ES-I3 (cell line): ENCODE measurements at regions not wholly inside any gene's neighbourhood (a gene's known extent, or its start where the extent isn't known, plus 50 kb on each side); places are given as distances from the start of the nearest gene placed in this dataset.
"Not testable (repeated sequence)": the region's sequence is repeated elsewhere in the genome, so short reads cannot be mapped to it uniquely, and the experiment has no call there.

Experiments
- H3K36me3 ChIP-seq: 2 replicates; pipeline ENCODE4 v1.6.1; 2013; ENCODE audit warnings: mild to moderate bottlenecking, low read length, control low read depth, moderate library complexity; ENCODE audit not compliant: insufficient read depth
- H3K4me1 ChIP-seq: 2 replicates; pipeline ENCODE4 v1.6.1; 2013; ENCODE audit warnings: mild to moderate bottlenecking, control low read depth, low read length; ENCODE audit not compliant: insufficient read depth
- H3K9ac ChIP-seq: 2 replicates; pipeline ENCODE4 v1.6.1; 2013; ENCODE audit warnings: low read depth, mild to moderate bottlenecking, low read length, moderate library complexity
- H3K9me3 ChIP-seq: 2 replicates; pipeline ENCODE4 v1.6.1; 2013; ENCODE audit warnings: mild to moderate bottlenecking, low read length, moderate library complexity; ENCODE audit not compliant: control insufficient read depth, insufficient read depth

GRCh38 chr19:34871911-34872310 lies 54.8 kb upstream of the ZNF30 start:
- not testable (repeated sequence) for H3K9me3 ChIP-seq, H3K9ac ChIP-seq, H3K4me1 ChIP-seq, H3K36me3 ChIP-seq

GRCh38 chr19:34867631-34868030 lies 59.1 kb upstream of the ZNF30 start:
- Histone ChIP-seq H3K9me3 (no peaks in the 10 kb centered on the region), H3K4me1 (no peaks in the 10 kb centered on the region), H3K9ac (no peak overlapping the region), H3K36me3 (no peaks in the 10 kb centered on the region)

- H3K9ac ChIP-seq, H3K9me3 ChIP-seq, H3K36me3 ChIP-seq, H3K4me1 ChIP-seq: not testable (repeated sequence)
These were observed 61.5 kb upstream of the ZNF30 start for GRCh38 chr19:34865225-34865624.

- H3K36me3 ChIP-seq, H3K9me3 ChIP-seq, H3K4me1 ChIP-seq: not testable (repeated sequence)
- peak overlapping the region; percentile 42; the same call in 1 of the 2 replicates for H3K9ac ChIP-seq
These were observed 66.6 kb upstream of the ZNF30 start for GRCh38 chr19:34859823-34860736.

- H3K9me3 ChIP-seq, H3K36me3 ChIP-seq, H3K4me1 ChIP-seq, H3K9ac ChIP-seq: not testable (repeated sequence)
These were observed 67.4 kb upstream of the ZNF30 start for GRCh38 chr19:34859325-34859724.

- Histone ChIP-seq H3K9ac (no peak overlapping the region), H3K9me3 (no peaks in the 10 kb centered on the region)
These were observed 70.7 kb upstream of the ZNF30 start for GRCh38 chr19:34856052-34856451.

GRCh38 chr19:34853369-34853768 lies 73.3 kb upstream of the ZNF30 start:
- H3K9me3 ChIP-seq = no peaks in the 10 kb centered on the region
- H3K9ac ChIP-seq = no peak overlapping the region
- H3K36me3 ChIP-seq = no peaks in the 10 kb centered on the region
- no peaks in the 10 kb centered on the region for H3K4me1 ChIP-seq

More at GRCh38 chr19:34856052-34856451, 70.7 kb upstream of the ZNF30 start:
- H3K4me1 ChIP-seq = no peaks in the 10 kb centered on the region
- no peaks in the 10 kb centered on the region for H3K36me3 ChIP-seq

GRCh38 chr19:34852669-34853068 lies 74.0 kb upstream of the ZNF30 start:
- Histone ChIP-seq H3K9ac (no peak overlapping the region), H3K9me3 (no peaks in the 10 kb centered on the region), H3K36me3 (no peaks in the 10 kb centered on the region), H3K4me1 (no peaks in the 10 kb centered on the region)

GRCh38 chr19:34851277-34851804 lies 75.4 kb upstream of the ZNF30 start:
- Histone ChIP-seq H3K4me1 (no peaks in the 10 kb centered on the region), H3K36me3 (no peaks in the 10 kb centered on the region), H3K9me3 (no peaks in the 10 kb centered on the region), H3K9ac (no peak overlapping the region)

- no peaks in the 10 kb centered on the region for H3K4me1 ChIP-seq
- H3K9ac ChIP-seq = no peak overlapping the region
- H3K9me3 ChIP-seq = no peaks in the 10 kb centered on the region
- no peaks in the 10 kb centered on the region for H3K36me3 ChIP-seq
These were observed 74.4 kb upstream of the ZNF599 start for GRCh38 chr19:34847393-34847792.

- Histone ChIP-seq H3K9ac (no peak overlapping the region), H3K9me3 (no peaks in the 10 kb centered on the region), H3K36me3 (no peaks in the 10 kb centered on the region), H3K4me1 (no peaks in the 10 kb centered on the region)
These were observed 71.3 kb upstream of the ZNF599 start for GRCh38 chr19:34844277-34844676.

GRCh38 chr19:34841780-34842179 lies 68.8 kb upstream of the ZNF599 start:
- Histone ChIP-seq H3K9ac (no peak overlapping the region), H3K9me3 (no peaks in the 10 kb centered on the region), H3K4me1 (no peaks in the 10 kb centered on the region), H3K36me3 (no peaks in the 10 kb centered on the region)

GRCh38 chr19:34838753-34839431 lies 65.9 kb upstream of the ZNF599 start:
- Histone ChIP-seq H3K9ac (peak overlapping the region; percentile 50; the same call in 1 of the 2 replicates), H3K4me1 (no peaks in the 10 kb centered on the region), H3K36me3 (no peaks in the 10 kb centered on the region), H3K9me3 (no peaks in the 10 kb centered on the region)

GRCh38 chr19:34838248-34838647 lies 65.2 kb upstream of the ZNF599 start:
- Histone ChIP-seq H3K36me3 (no peaks in the 10 kb centered on the region), H3K9me3 (no peaks in the 10 kb centered on the region), H3K9ac (peak overlapping the region; percentile 50; the same call in 1 of the 2 replicates), H3K4me1 (no peaks in the 10 kb centered on the region)

GRCh38 chr19:34837262-34837661 lies 64.2 kb upstream of the ZNF599 start:
- no peaks in the 10 kb centered on the region for H3K36me3 ChIP-seq
- H3K9ac ChIP-seq = no peak overlapping the region
- H3K9me3 ChIP-seq = no peaks in the 10 kb centered on the region
- H3K4me1 ChIP-seq = no peaks in the 10 kb centered on the region
